GM19455 (cell line): ENCODE measurements at regions not wholly inside any gene's neighbourhood (a gene's known extent, or its start where the extent isn't known, plus 50 kb on each side); places are given as distances from the start of the nearest gene placed in this dataset.
A peak's percentile ranks its signal among the peaks of the same experiment; 100 is the strongest.

Source experiments
- ATAC-seq: cut with Tn5 transposase; IDR thresholded peaks from one replicate; pipeline ENCODE4 v1.9.1; 2021; ENCODE audit not compliant: unreplicated experiment

DNA sequence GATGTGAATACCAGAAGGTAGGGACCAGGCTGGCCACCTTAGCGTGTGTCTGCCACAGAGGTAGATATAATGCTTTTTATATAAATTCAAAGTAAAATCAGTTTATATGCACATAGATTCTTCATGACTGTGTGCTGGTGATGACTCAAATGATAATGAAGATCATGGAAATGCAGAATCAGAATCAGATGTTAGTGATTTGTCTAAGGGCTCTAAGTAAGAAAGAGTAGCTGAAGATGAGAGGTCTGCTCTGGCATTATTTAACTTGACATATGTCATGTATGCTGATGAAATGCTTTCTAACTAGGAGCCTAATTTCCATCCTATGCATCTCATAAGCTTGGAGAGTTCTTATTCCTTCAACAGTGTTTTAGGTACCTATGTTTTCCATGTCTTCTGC is 50.3 kb upstream of the DPH6 start:
- ATAC-seq, result no peak

DNA sequence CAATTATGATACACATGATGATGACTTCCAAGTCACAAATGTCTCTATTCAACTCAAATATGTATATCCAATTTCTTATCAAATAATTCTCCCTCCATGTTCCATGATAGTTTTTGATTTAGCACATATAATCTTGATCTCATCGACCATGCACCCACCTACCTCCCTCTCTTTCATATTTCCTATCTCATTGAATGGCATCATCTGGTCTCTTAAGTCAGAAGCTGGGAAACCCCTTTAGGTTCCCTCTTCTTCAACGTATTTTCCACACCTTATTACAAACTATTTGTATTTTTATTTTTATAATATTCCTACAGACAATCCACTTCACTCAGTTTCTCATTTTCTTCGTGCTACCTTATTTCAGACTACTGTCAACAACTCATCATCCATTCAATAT is 56.9 kb upstream of the DPH6 start:
- ATAC-seq, result no peak

DNA sequence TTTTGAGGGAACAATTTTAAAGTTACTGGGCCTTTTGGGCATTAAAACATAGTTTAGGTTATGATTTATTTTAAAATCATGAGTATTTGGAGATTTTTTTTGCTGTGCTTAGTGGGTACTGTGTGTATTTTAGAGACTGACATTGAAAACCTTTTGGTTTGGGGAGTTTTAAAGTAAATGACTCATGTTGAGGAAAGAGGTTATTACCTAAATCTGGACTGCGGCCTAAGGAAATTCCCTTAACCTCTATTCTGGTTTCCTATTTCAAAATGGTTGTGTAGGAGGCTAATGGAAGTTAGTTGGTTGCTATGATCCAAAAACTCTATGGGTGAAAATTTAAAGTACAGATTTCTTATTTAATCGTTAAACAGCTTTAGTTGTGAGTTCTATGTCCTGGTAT is 57.3 kb upstream of the DPH6 start:
- peak; percentile 70 for ATAC-seq

DNA sequence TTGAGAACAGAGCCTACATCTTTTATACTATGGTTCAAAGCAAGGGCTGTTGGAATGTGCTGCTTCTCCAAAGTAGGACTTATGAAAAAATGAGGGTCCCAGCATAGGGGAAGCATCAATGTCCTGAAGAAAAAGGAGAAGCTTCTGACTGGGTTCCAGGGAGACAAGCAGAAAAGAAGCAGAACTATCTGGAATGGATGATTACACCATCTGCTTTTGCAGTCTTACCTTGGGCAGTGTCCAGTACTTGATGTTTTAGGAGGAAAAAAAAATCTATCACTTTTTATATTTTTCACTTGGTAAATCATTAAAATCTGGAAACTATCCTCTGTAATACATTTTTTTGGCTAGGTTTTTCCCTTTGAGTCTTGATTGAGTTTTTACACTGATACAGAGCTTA is 57.9 kb upstream of the DPH6 start:
- ATAC-seq, result no peak

GRCh38 chr15:35605764-35606449 is 59.9 kb upstream of the DPH6 start:
- ATAC-seq, result no peak

DNA sequence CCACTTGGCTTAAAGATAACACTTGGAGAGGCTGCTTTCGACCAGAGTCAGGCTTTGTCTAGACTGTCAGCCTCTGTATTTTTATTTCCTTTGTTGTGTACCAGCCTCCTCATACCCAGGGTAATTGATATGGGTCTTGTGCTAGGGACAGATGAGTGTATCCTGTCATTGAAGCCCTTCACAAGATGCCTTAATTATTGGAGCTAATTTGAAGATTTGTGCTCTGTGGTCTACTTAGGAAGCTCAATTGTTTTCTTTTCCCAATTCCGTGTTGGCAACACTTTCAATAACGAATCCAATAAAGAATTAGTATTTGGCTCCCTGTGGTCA is 60.5 kb upstream of the DPH6 start:
- no peak for ATAC-seq

DNA sequence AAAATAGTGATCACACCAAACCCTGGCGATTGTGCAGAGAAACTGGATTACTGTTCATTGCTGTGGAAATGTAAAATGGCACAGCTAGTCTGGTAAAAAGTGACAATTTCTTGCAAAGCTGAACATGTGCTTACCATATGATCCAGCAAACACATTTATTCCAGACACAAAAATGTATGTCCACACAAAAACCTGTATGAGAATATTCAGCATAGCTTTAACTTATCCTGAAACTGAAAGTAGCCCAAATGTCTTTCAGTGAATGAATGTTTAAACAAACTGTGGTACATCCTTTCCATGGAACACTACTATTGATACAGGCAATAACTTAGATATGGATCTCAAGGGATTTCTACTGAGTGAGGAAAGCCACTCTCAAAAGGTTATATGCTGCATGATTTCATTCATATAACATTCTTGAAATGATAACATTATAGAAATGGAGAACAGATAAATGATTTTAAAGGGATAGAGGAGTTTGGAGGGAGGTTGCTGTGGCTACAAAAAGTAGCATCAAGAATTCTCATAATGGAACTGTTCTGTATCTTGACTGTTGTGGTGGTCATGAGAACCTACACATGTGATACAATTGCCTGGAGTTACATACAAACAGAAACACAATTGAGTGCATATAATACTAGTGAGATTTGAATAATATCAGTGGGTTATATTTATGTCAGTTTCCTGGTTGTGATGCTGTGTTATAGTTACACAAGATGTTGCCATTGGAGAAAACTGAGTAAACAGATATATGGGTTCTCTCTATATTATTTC is 70.7 kb upstream of the DPH6 start:
- no peak for ATAC-seq

DNA sequence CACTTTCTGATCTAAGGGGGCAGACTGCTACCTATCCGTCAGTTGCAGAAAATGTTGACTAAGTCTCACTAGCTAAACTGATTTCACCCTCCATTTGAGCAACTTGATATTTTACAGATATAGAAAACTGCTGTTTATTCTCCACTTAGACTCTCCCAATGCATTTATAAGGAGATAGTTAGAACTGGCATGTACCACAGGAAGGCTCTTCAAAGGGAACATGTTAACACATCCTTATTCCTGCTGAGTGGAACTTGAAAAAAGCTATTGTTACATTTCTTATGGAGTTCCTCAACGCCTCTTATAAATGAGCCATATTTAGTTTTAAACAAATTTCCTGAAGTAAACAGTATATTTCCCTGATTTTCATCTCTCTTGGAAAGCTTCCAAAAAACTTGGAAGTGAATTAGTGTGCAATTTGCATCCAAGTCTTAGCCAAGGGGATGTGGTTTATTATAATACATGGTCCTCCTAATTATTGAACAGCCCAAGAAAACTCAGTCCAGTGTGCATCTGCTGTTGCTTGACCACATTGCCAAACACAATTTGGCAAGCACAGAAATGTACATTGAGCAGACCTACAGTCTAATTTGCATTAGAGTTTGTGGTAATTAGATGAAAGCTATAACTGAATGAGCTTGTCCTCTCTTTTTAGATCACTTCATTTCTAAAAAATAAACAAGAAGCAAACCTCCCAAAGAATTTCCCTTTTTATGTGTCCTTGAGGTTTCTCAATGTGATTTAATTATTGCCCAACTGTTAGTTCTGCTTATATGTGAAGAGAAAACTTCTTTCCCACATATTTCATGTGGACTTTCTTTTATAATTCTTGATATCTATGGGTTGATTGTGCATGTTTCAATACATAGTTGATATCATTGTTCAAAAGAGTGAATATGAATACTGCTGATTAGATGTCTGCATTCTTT is 72.6 kb upstream of the DPH6 start:
- ATAC-seq, result no peak

DNA sequence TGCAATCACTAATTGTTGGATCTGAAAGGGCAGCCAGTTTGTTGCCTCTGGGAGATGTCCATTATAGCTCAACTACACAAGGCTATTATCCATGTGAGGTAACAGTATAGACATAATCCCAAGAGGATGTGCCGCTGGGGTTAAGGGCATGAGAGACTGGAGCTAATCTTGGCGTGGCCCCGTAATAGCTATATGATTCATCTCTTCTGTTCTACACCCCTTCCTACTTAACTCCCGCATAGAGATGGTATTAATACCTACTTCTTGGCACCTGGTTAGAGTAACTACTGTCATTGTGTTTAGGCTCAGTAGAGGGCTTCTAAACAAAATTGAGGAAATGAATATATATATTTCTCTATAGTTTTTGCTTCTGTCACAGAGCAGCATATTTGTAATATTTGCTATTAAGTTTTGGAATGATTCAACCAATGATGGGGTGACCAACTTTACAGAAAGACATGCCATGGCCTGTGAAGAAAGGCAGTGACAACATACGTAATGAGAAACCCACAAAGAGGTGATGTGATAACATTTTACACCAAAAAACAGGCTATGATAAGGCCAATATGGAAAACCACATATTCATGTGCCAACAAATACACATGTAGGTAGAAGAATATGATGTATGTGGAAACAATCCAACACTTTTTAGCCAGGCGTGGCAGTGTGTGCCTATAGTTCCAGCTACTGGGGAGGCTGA is 76.8 kb upstream of the DPH6 start:
- no peak for ATAC-seq

- no peak for ATAC-seq
Observed at GRCh38 chr15:35624881-35625280, 78.9 kb upstream of the DPH6 start.

DNA sequence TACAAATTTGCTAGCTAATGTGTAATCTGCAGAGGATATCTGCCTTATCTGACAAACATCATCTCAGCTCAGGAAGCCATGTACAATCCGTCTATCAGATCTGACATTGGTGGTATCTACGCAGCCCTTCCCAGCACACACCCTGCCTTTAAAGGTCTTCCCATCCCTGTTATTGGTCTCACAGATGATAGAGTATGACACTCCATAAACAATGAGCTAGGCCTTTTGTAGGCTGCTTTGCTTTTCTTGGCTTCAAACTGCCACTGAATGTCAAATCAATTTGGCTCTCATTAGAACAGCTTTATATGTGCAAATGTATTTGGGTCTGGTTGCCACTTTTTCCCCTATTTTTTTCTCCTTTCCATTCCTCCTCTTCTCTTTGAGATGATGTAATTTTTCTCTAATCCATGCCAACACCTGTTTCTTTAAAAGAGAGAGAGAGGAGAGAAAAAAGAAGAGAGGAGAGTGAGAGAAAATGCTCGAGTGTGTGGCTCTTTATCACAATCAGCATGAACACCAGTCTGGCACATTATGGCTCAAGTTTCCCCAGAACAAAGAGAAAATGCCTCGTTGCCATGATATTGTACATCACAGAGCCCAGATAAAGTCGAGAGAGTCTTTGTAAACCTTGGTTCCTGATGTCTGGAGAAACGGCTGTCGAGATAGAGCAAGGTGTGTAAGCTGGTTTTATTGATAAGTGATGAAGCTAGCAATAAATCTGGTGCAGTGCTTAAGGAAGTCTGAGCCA is 80.8 kb upstream of the DPH6 start:
- no peak for ATAC-seq

DNA sequence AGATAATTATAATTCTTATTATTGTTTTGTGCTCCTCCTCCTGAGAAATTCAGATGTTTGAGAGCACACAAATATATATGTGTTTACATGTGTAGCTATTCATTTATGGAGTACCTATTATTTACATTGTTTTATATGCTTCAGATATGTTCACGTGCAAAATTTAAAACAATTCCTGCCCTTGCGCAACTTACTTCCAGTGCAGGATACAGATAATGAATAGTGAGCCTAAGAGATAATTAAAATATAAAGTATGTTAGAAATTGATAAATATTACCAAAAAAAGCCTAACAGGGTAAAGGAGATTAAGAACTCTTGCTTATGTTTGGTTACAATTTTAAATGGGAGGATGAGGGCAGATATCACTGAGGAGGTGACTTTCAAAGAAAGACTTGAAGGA is 81.7 kb upstream of the DPH6 start:
- ATAC-seq, result no peak

DNA sequence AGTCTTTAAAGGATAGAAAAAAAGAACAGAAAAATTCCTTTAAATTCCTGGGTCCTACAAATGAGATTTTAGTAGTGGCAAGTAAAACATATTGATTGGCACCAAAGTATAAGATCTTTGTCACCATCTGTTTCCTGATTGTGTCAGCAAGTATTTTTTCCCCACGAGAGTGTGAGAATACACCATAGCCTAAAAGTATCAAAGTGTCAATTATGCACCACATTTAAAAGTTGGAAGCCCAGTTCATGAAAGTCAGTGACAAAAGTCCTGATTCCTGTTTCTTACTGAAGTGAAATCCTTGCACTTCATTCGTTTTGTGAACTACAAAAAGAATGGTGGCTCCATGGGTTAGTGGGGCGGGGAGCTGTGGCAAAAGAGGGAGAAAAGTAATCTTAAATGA is 83.8 kb upstream of the DPH6 start:
- no peak for ATAC-seq

- no peak for ATAC-seq
Observed at GRCh38 chr15:35630532-35630931, 84.6 kb upstream of the DPH6 start.

- no peak for ATAC-seq
Observed at GRCh38 chr15:35630985-35631384, 85.0 kb upstream of the DPH6 start.

DNA sequence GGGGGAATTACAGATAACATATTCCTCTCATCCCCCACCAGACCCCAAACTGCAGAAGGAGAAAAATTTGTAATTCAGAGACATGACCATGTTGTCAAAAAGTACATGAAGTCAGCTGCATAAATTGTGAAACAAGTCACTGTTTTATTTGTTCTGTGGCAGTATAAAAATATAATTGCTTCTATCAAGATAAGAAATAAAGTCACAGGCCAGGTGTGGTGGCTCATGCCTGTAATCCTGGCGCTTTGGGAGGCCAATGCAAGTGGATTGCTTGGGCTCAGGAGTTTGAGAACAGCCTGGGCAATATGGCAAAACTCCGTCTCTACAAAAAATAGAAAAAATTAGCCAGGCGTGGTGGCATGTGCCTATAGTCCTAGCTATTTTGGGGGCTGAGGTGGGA is 87.7 kb upstream of the DPH6 start:
- ATAC-seq, result no peak

DNA sequence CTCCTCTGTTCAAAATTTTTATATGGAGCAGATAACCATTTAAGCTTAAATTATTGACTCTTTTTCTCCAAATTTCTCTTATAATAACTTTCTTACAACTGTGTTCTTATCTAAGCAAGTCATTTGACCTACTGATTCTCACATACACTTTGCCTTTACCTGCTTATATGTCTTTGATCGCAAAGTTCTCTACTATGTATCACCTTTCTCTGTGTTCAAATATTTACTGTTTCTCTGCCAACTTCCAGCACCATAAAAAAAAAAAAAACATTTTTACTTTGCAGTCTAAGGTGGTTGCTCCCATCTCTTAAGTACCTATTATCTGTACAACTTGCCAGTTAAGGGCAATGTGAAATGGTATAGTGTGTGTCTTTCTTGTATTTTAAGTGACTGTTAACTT is 100.8 kb upstream of the DPH6 start:
- no peak for ATAC-seq

GRCh38 chr15:35647303-35647702 is 101.3 kb upstream of the DPH6 start:
- no peak for ATAC-seq

- no peak for ATAC-seq
Observed at GRCh38 chr15:35648941-35649340, 103.0 kb upstream of the DPH6 start.

- ATAC-seq, result no peak
Observed at GRCh38 chr15:35649575-35649974, 103.6 kb upstream of the DPH6 start.

DNA sequence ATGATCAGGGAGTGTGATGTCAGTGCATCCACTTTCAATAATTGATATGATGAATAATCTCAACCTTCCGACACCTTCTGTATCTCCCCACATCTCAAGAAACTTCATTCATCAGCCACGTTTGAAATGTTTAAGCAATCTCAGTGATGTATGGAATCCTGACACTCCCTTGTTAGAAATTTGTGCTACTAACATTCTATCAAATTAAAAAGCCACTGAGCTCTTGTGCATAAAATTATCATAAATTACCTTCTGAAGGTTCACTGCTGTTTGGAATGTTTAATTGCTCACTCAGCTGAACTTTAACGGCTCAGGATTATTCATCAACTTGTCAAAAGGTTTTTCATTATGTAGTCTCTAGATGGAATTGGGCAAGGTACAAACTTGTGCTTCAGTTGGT is 108.4 kb upstream of the DPH6 start:
- ATAC-seq, result no peak
